ENCODE measurements at regions not wholly inside any gene's neighbourhood (a gene's known extent, or its start where the extent isn't known, plus 50 kb on each side); places are given as distances from the start of the nearest gene placed in this dataset.

DNA sequence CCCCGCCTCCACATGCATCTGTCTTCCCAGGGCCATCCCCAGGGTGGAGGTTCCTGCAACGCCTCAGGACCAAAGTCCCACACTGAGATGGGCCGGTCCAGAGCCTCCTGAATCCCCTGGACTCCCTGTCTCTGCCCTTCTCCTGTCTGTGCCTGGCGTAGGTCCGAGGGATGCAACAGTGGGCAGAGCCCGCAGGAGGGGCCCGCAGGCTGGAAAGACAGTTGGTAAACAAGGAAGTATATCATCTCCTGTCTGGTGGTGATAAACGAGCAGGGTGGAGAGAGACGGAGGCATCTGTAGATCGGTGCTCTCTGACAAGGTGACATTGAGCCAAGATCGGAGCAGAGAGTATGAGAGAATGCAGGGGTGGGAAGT lies 72.6 kb upstream of the RAB6C start:
- H3K4me1 ChIP-seq (ENCODE audit: control insufficient read depth in 1 of 2, insufficient read depth in 2 of 2, low read depth in 1 of 2, low read length in 1 of 2) = peaks cover 0 to 38% of the 10 kb centered on the region in 2 experiments; a peak in 1 of 4 replicates
- no peak overlapping the region for H3K4me3 ChIP-seq (ENCODE audit: low read depth in 2 of 2, low read length in 1 of 2)
- no peaks in the 10 kb centered on the region for H3K36me3 ChIP-seq (replicated peaks in 1 of 2; ENCODE audit: control insufficient read depth in 1 of 2, insufficient read depth in 2 of 2, low read length in 1 of 2)
- no peaks in the 10 kb centered on the region for H3K9me3 ChIP-seq
- CTCF ChIA-PET = interaction anchor here (0.7 kb wide), 1 partner anchor 18 kb away, joined by 3 read pairs; no protein-coding TSS in a partner anchor
- peak; percentile 53 for DNase-seq
- TF ChIP-seq FOSL2 (IDR thresholded peaks at IDR 0.05; ENCODE audit: borderline replicate concordance, low read depth) (no peak), NRF1 (IDR thresholded peaks at IDR 0.05; ENCODE audit: low read depth, low read length) (no peak), YY1 (IDR thresholded peaks at IDR 0.05; ENCODE audit: low read depth) (no peak)
- TF ChIP-seq, protein P1, sequence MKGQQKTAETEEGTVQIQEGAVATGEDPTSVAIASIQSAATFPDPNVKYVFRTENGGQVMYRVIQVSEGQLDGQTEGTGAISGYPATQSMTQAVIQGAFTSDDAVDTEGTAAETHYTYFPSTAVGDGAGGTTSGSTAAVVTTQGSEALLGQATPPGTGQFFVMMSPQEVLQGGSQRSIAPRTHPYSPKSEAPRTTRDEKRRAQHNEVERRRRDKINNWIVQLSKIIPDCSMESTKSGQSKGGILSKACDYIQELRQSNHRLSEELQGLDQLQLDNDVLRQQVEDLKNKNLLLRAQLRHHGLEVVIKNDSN (IDR thresholded peaks at IDR 0.05; ENCODE audit: borderline replicate concordance, low read depth) = no peak
- TF ChIP-seq, protein P2, sequence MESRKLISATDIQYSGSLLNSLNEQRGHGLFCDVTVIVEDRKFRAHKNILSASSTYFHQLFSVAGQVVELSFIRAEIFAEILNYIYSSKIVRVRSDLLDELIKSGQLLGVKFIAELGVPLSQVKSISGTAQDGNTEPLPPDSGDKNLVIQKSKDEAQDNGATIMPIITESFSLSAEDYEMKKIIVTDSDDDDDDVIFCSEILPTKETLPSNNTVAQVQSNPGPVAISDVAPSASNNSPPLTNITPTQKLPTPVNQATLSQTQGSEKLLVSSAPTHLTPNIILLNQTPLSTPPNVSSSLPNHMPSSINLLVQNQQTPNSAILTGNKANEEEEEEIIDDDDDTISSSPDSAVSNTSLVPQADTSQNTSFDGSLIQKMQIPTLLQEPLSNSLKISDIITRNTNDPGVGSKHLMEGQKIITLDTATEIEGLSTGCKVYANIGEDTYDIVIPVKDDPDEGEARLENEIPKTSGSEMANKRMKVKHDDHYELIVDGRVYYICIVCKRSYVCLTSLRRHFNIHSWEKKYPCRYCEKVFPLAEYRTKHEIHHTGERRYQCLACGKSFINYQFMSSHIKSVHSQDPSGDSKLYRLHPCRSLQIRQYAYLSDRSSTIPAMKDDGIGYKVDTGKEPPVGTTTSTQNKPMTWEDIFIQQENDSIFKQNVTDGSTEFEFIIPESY (IDR thresholded peaks at IDR 0.05; ENCODE audit: borderline replicate concordance, low read depth) = no peak
- H3F3A ChIP-seq (replicated peaks; ENCODE audit: insufficient read depth) = no peaks in the 10 kb centered on the region
- no peak overlapping the region for H3K9ac ChIP-seq
- no peaks in the 10 kb centered on the region for H4K20me1 ChIP-seq (ENCODE audit: insufficient read depth)
- no peak overlapping the region for H2AFZ ChIP-seq (ENCODE audit: low read depth)
- no peak overlapping the region for H3K27ac ChIP-seq (ENCODE audit: low read depth in 2 of 2, low read length in 1 of 2)
- POLR2A ChIA-PET = no interaction called here
- no peaks in the 10 kb centered on the region for H3K79me2 ChIP-seq (ENCODE audit: insufficient read depth)
- WGBS (ENCODE audit: low lambda C conversion rate) = 34% methylated on average over 8 of the region's 11 CpGs
- H3K9me2 ChIP-seq = no peaks in the 10 kb centered on the region
- no peak overlapping the region for H3K4me2 ChIP-seq
- H3K27me3 ChIP-seq (ENCODE audit: insufficient read depth) = no peaks in the 10 kb centered on the region

DNA sequence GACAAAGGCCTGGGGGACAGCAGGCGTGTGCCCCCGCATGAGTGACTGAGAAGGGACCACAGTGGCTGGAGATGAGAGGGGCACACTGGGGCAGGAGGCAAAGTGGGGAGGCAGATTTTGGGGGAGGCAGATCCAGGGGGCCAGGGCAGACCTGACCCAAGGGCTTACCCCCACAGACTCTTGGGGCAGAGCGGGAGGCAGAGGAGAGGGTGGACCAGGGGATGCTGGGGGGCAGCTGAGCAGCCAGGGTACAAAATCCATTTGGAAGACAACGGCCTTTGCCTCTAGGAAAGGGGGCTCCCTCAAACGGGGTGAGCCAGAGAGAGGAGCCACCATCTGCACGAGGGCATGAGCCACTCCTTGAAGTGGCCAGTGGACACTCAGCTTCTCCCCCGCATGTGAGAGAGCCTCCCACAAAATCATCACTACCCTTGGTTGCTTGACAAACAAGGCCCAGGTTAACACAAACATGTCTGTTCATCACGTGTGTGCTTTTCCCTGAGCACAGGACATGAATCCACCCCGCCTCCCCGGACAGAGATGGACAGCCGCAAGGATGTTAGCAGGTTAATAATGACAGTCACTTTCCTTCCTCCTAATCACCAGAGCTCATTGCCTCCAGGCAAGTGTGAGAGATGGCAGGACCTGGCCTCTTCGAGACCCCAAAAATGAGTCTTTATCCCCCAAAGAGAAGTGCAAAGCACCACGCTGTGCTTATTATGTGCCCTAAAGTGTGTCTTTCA lies 72.0 kb upstream of the RAB6C start:
- 41% methylated on average over 13 of the region's 13 CpGs for WGBS (ENCODE audit: low lambda C conversion rate)
- Histone ChIP-seq H3K79me2 (ENCODE audit: insufficient read depth) (no peaks in the 10 kb centered on the region), H3F3A (replicated peaks; ENCODE audit: insufficient read depth) (no peaks in the 10 kb centered on the region), H3K9me2 (no peaks in the 10 kb centered on the region), H4K20me1 (ENCODE audit: insufficient read depth) (no peaks in the 10 kb centered on the region), H3K36me3 (replicated peaks in 1 of 2; ENCODE audit: control insufficient read depth in 1 of 2, insufficient read depth in 2 of 2, low read length in 1 of 2) (no peaks in the 10 kb centered on the region), H3K4me3 (ENCODE audit: low read depth in 2 of 2, low read length in 1 of 2) (no peak overlapping the region), H3K27ac (ENCODE audit: low read depth in 2 of 2, low read length in 1 of 2) (no peak overlapping the region), H3K9me3 (no peaks in the 10 kb centered on the region), H3K4me2 (no peak overlapping the region), H3K27me3 (ENCODE audit: insufficient read depth) (no peaks in the 10 kb centered on the region), H3K4me1 (ENCODE audit: control insufficient read depth in 1 of 2, insufficient read depth in 2 of 2, low read depth in 1 of 2, low read length in 1 of 2) (peaks cover 0 to 36% of the 10 kb centered on the region in 2 experiments; a peak in 1 of 4 replicates), H2AFZ (ENCODE audit: low read depth) (no peak overlapping the region), H3K9ac (no peak overlapping the region)
- TF ChIP-seq, protein P2 (IDR thresholded peaks at IDR 0.05; ENCODE audit: borderline replicate concordance, low read depth) = no peak
- TF ChIP-seq EP300 (IDR thresholded peaks at IDR 0.05; ENCODE audit: borderline replicate concordance in 1 of 2, low read depth in 1 of 2, low read length in 1 of 2) (no peak), GATA2 (CRISPR knock-in tag; IDR thresholded peaks at IDR 0.05) (no peak), RAD21 (IDR thresholded peaks at IDR 0.05; ENCODE audit: low read length) (no peak), NRF1 (IDR thresholded peaks at IDR 0.05; ENCODE audit: low read depth, low read length) (no peak), MXI1 (IDR thresholded peaks at IDR 0.05; ENCODE audit: low read depth, low read length) (no peak), YY1 (IDR thresholded peaks at IDR 0.05; ENCODE audit: low read depth) (no peak), RXRA (IDR thresholded peaks at IDR 0.05; ENCODE audit: borderline replicate concordance, low read depth) (no peak), SIN3A (IDR thresholded peaks at IDR 0.05; ENCODE audit: borderline replicate concordance, low read depth, low read length) (no peak), FOSL2 (IDR thresholded peaks at IDR 0.05; ENCODE audit: borderline replicate concordance, low read depth) (no peak), RFX5 (IDR thresholded peaks at IDR 0.05; ENCODE audit: low read length) (no peak), TCF12 (IDR thresholded peaks at IDR 0.05) (no peak)
- TF ChIP-seq, protein P1 (IDR thresholded peaks at IDR 0.05; ENCODE audit: borderline replicate concordance, low read depth) = no peak
- TF ChIP-seq, protein P3, sequence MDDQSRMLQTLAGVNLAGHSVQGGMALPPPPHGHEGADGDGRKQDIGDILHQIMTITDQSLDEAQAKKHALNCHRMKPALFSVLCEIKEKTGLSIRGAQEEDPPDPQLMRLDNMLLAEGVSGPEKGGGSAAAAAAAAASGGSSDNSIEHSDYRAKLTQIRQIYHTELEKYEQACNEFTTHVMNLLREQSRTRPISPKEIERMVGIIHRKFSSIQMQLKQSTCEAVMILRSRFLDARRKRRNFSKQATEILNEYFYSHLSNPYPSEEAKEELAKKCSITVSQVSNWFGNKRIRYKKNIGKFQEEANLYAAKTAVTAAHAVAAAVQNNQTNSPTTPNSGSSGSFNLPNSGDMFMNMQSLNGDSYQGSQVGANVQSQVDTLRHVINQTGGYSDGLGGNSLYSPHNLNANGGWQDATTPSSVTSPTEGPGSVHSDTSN (IDR thresholded peaks at IDR 0.05) = no peak
- CTCF ChIA-PET = interaction anchor here (1.0 kb wide), 1 partner anchor 16 kb away, joined by 4 read pairs; no protein-coding TSS in a partner anchor
- no peak for DNase-seq
- POLR2A ChIA-PET = no interaction called here

Measured in SK-N-SH (cell line).